Upper lobe of left lung (tissue), 6 donors: ENCODE measurements at regions not wholly inside any gene's neighbourhood (a gene's known extent, or its start where the extent isn't known, plus 50 kb on each side); places are given as distances from the start of the nearest gene placed in this dataset.

Source experiments
- ATAC-seq, 2 donors: fragments of 200-7000 bp; cut with Tn5 transposase; one replicate each; pipeline ENCODE4 v1.9.1; 2022; ENCODE audit warnings: mild to moderate bottlenecking in 2 of 2, moderate library complexity in 2 of 2; ENCODE audit not compliant: low FRiP score in 2 of 2
- DNase-seq, 2 donors: peaks; one replicate each; pipeline ENCODE4 v3.0.0-alpha.2; 2019 to 2020
- H3K27ac ChIP-seq, 4 donors: fragments of 200-600 bp; sonication (generic); one replicate each; pipeline ENCODE4 v1.5.1; 2016 to 2019
- H3K27me3 ChIP-seq, 4 donors: fragments of 200-600 bp; sonication (generic); one replicate each; pipeline ENCODE4 v1.5.1; 2017 to 2019
- H3K36me3 ChIP-seq, 4 donors: fragments of 200-600 bp; sonication (generic); one replicate each; pipeline ENCODE4 v1.5.1; 2016 to 2019
- H3K4me1 ChIP-seq, 4 donors: fragments of 200-600 bp; sonication (generic); one replicate each; pipeline ENCODE4 v1.5.1; 2018 to 2019
- H3K4me3 ChIP-seq, 4 donors: fragments of 200-600 bp; sonication (generic); one replicate each; pipeline ENCODE4 v1.5.1; 2017 to 2019; ENCODE audit warnings: mild to moderate bottlenecking in 2 of 4, moderate library complexity in 1 of 4
- H3K9me3 ChIP-seq, 4 donors: fragments of 200-600 bp; sonication (generic); one replicate each; pipeline ENCODE4 v1.5.1; 2018 to 2019
- EP300 ChIP-seq, 4 donors: sonication (generic); formaldehyde crosslinking; IDR thresholded peaks; one replicate each; pipeline ENCODE4 v1.5.1; 2017; ENCODE audit warnings: antibody characterized with exemption in 4 of 4, control low read depth in 2 of 4
- POLR2A ChIP-seq, 4 donors: fragments of 450-650 bp; IDR thresholded peaks; one replicate each; pipeline ENCODE4 v1.5.1; 2016 to 2017; ENCODE audit warnings: antibody characterized with exemption in 4 of 4, mild to moderate bottlenecking in 2 of 4
- POLR2AphosphoS5 ChIP-seq, 2 donors: sonication (generic); formaldehyde crosslinking; IDR thresholded peaks; one replicate each; pipeline ENCODE4 v1.5.1; 2017; ENCODE audit warnings: antibody characterized with exemption in 2 of 2
- WGBS, 2 donors: methylation state at CpG; one replicate each; pipeline ENCODE4 v1.1.5; 2017 to 2018; 5-methylcytosine and 5-hydroxymethylcytosine counted together
- TF ChIP-seq, protein P1 (sequence below), 6 experiments: fragments of 450-650 bp in 4 of 6; fragments of 200-600 bp in 2 of 6; sonication (generic) in 2 of 6; IDR thresholded peaks; one replicate each; pipeline ENCODE4 v1.5.1; 2016 to 2019; ENCODE audit warnings: antibody characterized with exemption in 6 of 6
- donor health status: DM: no; HTN: no; CAD: no; lungs with moderate emphysema.
- donor health status: DM: no; HTN: yes; CAD: no; lungs with severe emphysema.

DNA sequence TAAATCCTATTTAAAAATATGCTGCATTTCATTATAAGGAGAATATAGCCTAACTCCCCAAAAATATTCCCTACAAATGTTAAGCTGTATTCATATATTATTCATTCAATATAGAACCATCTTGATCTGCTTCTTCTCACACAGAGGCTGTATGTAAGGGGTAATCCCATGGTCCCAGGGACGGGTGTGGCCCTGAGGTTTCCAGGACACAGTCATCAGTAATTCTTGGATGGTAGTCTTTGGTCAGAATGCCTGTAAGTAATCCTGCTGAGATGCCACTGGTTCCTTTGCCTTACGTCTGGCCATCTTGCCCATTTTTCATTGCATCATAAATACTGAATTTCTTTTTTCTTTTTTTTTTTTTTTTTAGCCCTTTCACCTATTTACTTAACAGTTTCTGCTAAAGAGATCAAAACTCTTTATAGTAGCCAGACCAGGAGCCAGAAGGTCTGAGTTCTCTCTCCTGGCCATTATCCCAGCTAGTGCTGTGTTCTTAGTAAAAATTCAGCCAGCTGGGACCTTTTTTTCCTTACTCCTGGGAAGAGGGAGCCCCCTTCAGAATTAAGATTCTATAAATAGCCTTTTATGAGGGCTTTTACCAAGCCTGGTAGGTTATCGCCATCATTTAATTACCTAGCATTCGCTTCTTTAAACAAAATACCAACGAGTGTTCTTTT, 134.9 kb downstream of the SOX11 start:
- TF ChIP-seq EP300 (IDR thresholded peaks at IDR 0.05) = no peak
- TF ChIP-seq POLR2AphosphoS5 (IDR thresholded peaks at IDR 0.05) = no peak
- no peak for TF ChIP-seq POLR2A (IDR thresholded peaks at IDR 0.05)
- TF ChIP-seq, protein P1, sequence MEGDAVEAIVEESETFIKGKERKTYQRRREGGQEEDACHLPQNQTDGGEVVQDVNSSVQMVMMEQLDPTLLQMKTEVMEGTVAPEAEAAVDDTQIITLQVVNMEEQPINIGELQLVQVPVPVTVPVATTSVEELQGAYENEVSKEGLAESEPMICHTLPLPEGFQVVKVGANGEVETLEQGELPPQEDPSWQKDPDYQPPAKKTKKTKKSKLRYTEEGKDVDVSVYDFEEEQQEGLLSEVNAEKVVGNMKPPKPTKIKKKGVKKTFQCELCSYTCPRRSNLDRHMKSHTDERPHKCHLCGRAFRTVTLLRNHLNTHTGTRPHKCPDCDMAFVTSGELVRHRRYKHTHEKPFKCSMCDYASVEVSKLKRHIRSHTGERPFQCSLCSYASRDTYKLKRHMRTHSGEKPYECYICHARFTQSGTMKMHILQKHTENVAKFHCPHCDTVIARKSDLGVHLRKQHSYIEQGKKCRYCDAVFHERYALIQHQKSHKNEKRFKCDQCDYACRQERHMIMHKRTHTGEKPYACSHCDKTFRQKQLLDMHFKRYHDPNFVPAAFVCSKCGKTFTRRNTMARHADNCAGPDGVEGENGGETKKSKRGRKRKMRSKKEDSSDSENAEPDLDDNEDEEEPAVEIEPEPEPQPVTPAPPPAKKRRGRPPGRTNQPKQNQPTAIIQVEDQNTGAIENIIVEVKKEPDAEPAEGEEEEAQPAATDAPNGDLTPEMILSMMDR (IDR thresholded peaks at IDR 0.05) = no peak
- WGBS, 2 donors = 61 to 64% methylated on average over 5 of the region's 5 CpGs
- H3K9me3 ChIP-seq = no peaks in the 10 kb centered on the region
- no peaks in the 10 kb centered on the region for H3K4me1 ChIP-seq
- no peak overlapping the region for H3K27ac ChIP-seq
- H3K27me3 ChIP-seq = no peaks in the 10 kb centered on the region
- H3K4me3 ChIP-seq = no peak overlapping the region
- DNase-seq (no peak), ATAC-seq (no peak)
- no peaks in the 10 kb centered on the region for H3K36me3 ChIP-seq

DNA sequence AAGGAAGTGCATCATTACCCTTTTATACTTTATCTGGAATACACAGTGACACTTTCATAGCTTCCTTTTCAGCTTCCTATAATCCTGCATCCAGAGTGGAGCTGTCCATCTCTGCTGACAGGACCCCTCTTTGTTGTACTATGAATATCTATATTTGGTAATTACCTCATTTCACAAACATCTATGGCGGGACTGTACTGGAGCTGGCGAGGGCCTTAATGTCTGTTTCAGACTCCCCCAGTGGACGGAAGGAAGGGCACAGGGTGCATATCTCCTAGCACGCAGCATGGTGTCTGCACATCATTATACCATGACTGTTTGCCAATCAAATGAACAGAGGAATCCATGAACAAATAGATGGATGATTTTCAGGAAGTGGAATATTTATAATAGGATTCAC, 142.3 kb downstream of the SOX11 start:
- no peak for TF ChIP-seq POLR2AphosphoS5 (IDR thresholded peaks at IDR 0.05)
- TF ChIP-seq, protein P1 (IDR thresholded peaks at IDR 0.05) = no peak
- no peak for TF ChIP-seq POLR2A (IDR thresholded peaks at IDR 0.05)
- no peak for TF ChIP-seq EP300 (IDR thresholded peaks at IDR 0.05)
- Histone ChIP-seq H3K27ac (no peak overlapping the region), H3K27me3 (no peaks in the 10 kb centered on the region), H3K36me3 (no peaks in the 10 kb centered on the region), H3K9me3 (no peaks in the 10 kb centered on the region), H3K4me3 (no peak overlapping the region), H3K4me1 (no peaks in the 10 kb centered on the region)
- ATAC-seq (no peak), DNase-seq (no peak)
- WGBS, 2 donors = 48 to 66% methylated on average over 4 of the region's 4 CpGs

DNA sequence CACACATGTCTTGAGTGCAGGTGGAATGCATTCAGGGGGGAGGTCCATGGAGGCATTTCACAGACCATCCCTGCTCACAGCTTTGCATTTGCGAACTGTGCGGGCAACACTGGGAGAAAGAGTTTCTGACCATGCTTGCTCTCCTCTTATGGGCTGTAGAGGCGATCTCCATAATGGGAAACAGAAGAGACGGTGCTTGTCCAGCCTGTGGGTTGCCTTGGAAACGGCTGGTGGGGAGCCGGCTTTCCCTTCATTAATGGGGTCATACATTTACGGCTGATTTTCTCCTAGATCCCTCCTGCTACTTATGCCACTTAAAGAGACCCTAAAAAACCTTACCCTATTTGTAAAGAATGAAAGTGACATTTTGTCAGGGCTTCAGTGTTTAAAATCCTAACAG, 147.4 kb downstream of the SOX11 start:
- ATAC-seq (no peak), DNase-seq (no peak)
- H3K36me3 ChIP-seq = no peaks in the 10 kb centered on the region
- no peaks in the 10 kb centered on the region for H3K9me3 ChIP-seq
- no peaks in the 10 kb centered on the region for H3K4me1 ChIP-seq
- WGBS, 2 donors = 50 to 61% methylated on average over 7 of the region's 7 CpGs
- H3K4me3 ChIP-seq = no peak overlapping the region
- H3K27ac ChIP-seq = no peak overlapping the region
- no peaks in the 10 kb centered on the region for H3K27me3 ChIP-seq
- TF ChIP-seq, protein P1 (IDR thresholded peaks at IDR 0.05) = no peak
- TF ChIP-seq POLR2AphosphoS5 (IDR thresholded peaks at IDR 0.05) = no peak
- no peak for TF ChIP-seq EP300 (IDR thresholded peaks at IDR 0.05)
- no peak for TF ChIP-seq POLR2A (IDR thresholded peaks at IDR 0.05)

DNA sequence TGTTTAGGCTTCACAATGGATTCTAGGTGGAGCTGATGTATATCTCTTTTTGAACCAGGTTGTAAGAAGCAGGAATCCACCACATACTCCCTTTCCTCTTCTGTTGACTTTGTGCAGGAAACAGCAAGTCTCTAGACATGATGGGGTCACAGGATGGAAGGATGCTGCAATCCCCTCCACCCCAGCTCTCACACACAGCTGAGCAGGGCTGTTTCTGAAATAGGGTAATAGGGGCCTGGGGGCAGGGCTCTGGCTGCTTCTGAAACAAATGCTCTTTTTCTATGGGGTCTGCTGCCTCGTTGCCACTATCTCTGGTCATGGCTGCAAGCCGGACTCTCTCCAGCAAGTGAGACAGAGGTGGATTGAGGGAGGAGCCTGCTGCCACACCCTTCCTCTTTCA, 148.9 kb downstream of the SOX11 start:
- Histone ChIP-seq H3K27ac (no peak overlapping the region), H3K4me1 (no peaks in the 10 kb centered on the region), H3K36me3 (no peaks in the 10 kb centered on the region), H3K4me3 (no peak overlapping the region), H3K9me3 (no peaks in the 10 kb centered on the region), H3K27me3 (no peaks in the 10 kb centered on the region)
- WGBS, 2 donors = 56 to 79% methylated on average over 2 of the region's 2 CpGs
- ATAC-seq = no peak
- no peak for DNase-seq
- TF ChIP-seq POLR2AphosphoS5 (IDR thresholded peaks at IDR 0.05) (no peak), POLR2A (IDR thresholded peaks at IDR 0.05) (no peak), EP300 (IDR thresholded peaks at IDR 0.05) (no peak)
- TF ChIP-seq, protein P1 (IDR thresholded peaks at IDR 0.05) = no peak

DNA sequence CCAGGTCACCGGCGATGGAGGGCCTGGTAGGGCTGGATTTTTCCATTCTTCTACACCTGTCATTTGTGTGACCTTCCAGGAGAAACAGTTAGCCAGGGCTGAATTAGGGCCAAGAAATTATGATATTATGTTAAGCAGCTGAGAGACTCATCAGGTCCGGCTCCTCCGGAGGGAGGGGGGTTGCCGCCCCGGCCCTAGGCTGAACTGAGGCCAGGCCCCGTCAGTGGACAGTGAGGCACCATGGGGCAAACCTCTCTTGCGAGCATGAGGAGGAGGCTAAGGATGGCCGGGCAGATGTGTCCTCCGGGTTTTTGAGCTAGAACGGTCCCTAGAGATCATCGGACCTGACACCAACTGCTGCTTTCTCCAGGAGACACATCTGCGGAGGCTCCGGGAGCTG, 150.1 kb downstream of the SOX11 start:
- Histone ChIP-seq H3K4me3 (no peak overlapping the region), H3K36me3 (no peaks in the 10 kb centered on the region), H3K27ac (no peak overlapping the region), H3K4me1 (no peaks in the 10 kb centered on the region), H3K27me3 (no peaks in the 10 kb centered on the region), H3K9me3 (no peaks in the 10 kb centered on the region)
- TF ChIP-seq EP300 (IDR thresholded peaks at IDR 0.05) = no peak
- TF ChIP-seq POLR2A (IDR thresholded peaks at IDR 0.05) = no peak
- no peak for TF ChIP-seq POLR2AphosphoS5 (IDR thresholded peaks at IDR 0.05)
- TF ChIP-seq, protein P1 (IDR thresholded peaks at IDR 0.05) = no peak
- no peak for ATAC-seq
- WGBS, 2 donors = 93 to 94% methylated on average over 5 to 14 of the region's 14 CpGs
- peak in 1 of 2 donors; percentile 51 for DNase-seq
